Stimulated activated CD8-positive, alpha-beta memory T cell treated with anti-CD3 and anti-CD28 coated beads, Interleukin-7, amount 100 ng/mL, for 48 hours (primary cell): ENCODE measurements at regions not wholly inside any gene's neighbourhood (a gene's known extent, or its start where the extent isn't known, plus 50 kb on each side); places are given as distances from the start of the nearest gene placed in this dataset.

ENCODE experiments used
- DNase-seq, 2 donors: peaks; one replicate each; pipeline ENCODE4 v3.0.0-alpha.2; 2020; ENCODE audit warnings: low read depth in 1 of 2; ENCODE audit errors: extremely low read depth in 1 of 2

GRCh38 chr3:102269406-102269805 lies 165.4 kb upstream of the ZPLD1 start:
- no peak for DNase-seq

GRCh38 chr3:102290241-102290640 lies 144.6 kb upstream of the ZPLD1 start:
- no peak for DNase-seq

- DNase-seq = no peak
Measured at GRCh38 chr3:102295756-102296155, 139.1 kb upstream of the ZPLD1 start.

- DNase-seq = no peak
Measured at GRCh38 chr3:102297072-102297658, 137.7 kb upstream of the ZPLD1 start.

GRCh38 chr3:102299125-102299877 lies 135.5 kb upstream of the ZPLD1 start:
- DNase-seq = no peak

GRCh38 chr3:102301155-102301880 lies 133.5 kb upstream of the ZPLD1 start:
- DNase-seq = no peak

GRCh38 chr3:102302020-102302419 lies 132.8 kb upstream of the ZPLD1 start:
- DNase-seq = no peak

- DNase-seq = no peak
Measured at GRCh38 chr3:102304550-102304949, 130.3 kb upstream of the ZPLD1 start.

- DNase-seq = no peak
Measured at GRCh38 chr3:102307442-102307841, 127.4 kb upstream of the ZPLD1 start.

- no peak for DNase-seq
Measured at GRCh38 chr3:102329066-102329465, 105.7 kb upstream of the ZPLD1 start.

- no peak for DNase-seq
Measured at GRCh38 chr3:102329561-102329960, 105.3 kb upstream of the ZPLD1 start.

- no peak for DNase-seq
Measured at GRCh38 chr3:102332205-102332604, 102.6 kb upstream of the ZPLD1 start.

GRCh38 chr3:102332934-102333333 lies 101.9 kb upstream of the ZPLD1 start:
- DNase-seq = no peak

GRCh38 chr3:102336130-102336529 lies 98.7 kb upstream of the ZPLD1 start:
- DNase-seq = no peak

- DNase-seq = no peak
Measured at GRCh38 chr3:102339671-102340070, 95.1 kb upstream of the ZPLD1 start.

- DNase-seq = no peak
Measured at GRCh38 chr3:102346897-102347296, 87.9 kb upstream of the ZPLD1 start.

GRCh38 chr3:102348904-102349303 lies 85.9 kb upstream of the ZPLD1 start:
- no peak for DNase-seq

- DNase-seq = no peak
Measured at GRCh38 chr3:102353148-102353547, 81.7 kb upstream of the ZPLD1 start.

- DNase-seq = no peak
Measured at GRCh38 chr3:102353805-102354204, 81.0 kb upstream of the ZPLD1 start.

- DNase-seq = no peak
Measured at GRCh38 chr3:102354818-102355515, 79.8 kb upstream of the ZPLD1 start.

GRCh38 chr3:102356506-102356905 lies 78.3 kb upstream of the ZPLD1 start:
- DNase-seq = no peak
